K562 (cell line): ENCODE measurements at regions not wholly inside any gene's neighbourhood (a gene's known extent, or its start where the extent isn't known, plus 50 kb on each side); places are given as distances from the start of the nearest gene placed in this dataset.

Source experiments
- ATAC-seq: fragments of 200-7000 bp; cut with Tn5 transposase; 3 replicates; pipeline ENCODE4 v1.9.1; 2020; ENCODE audit warnings: moderate library complexity
- BruUV-seq: library from RNA; stranded (reverse); fragments of 400-500 nt; replicated peaks from 2 replicates; lab custom pipeline; 2021; lab: Mats Ljungman, UMichigan
- CTCF ChIA-PET: fragments of 300-600 bp; formaldehyde crosslinking; extraction: SDS; loops from one replicate; lab custom pipeline; 2021; ENCODE audit warnings: low intra/inter-chr PET ratio; lab: Yijun Ruan, JAX
- POLR2A ChIA-PET: fragments of 300-600, 350-650 bp; sonication (Branson Sonifier 250); formaldehyde crosslinking; extraction: SDS; loops from one replicate; lab custom pipeline; 2021; ENCODE audit warnings: antibody characterized with exemption, inconsistent platforms; lab: Yijun Ruan, JAX
- DNase-seq, 4 experiments: peaks; one replicate each; pipeline versions ENCODE4 v3.0.0 to v3.0.0-alpha.2; 2011 to 2018; ENCODE audit warnings: low spot score in 3 of 4, mixed read lengths in 3 of 4; ENCODE audit errors: extremely low read depth in 1 of 4
- FAIRE-seq: peaks from 2 replicates; lab custom pipeline; 2011; peaks lifted over from hg19 to GRCh38; lab: Jason Lieb, UNC
- H2AFZ ChIP-seq: 2 replicates; pipeline ENCODE4 v1.6.0; 2011; ENCODE audit warnings: low read depth, low read length, control low read depth, inconsistent platforms
- H3K27ac ChIP-seq: fragments of 200-600 bp; 3 replicates; pipeline ENCODE4 v1.8.0; 2011; ENCODE audit warnings: low read depth, mild to moderate bottlenecking, control low read depth, inconsistent platforms, low read length, moderate library complexity, mixed read lengths; ENCODE audit errors: extremely low read depth
- H3K27me3 ChIP-seq, 2 experiments: fragments of 300-600 bp in 1 of 2; 2 replicates in 1 of 2; 3 replicates in 1 of 2; pipeline versions ENCODE4 v1.6.0 to v1.8.0; 2011; ENCODE audit warnings: inconsistent platforms in 2 of 2, low read length in 2 of 2, mild to moderate bottlenecking in 1 of 2, mixed read lengths in 1 of 2, moderate library complexity in 1 of 2; ENCODE audit not compliant: control insufficient read depth in 2 of 2, insufficient read depth in 2 of 2
- H3K36me3 ChIP-seq: fragments of 300-600 bp; 3 replicates; pipeline ENCODE4 v1.8.0; 2011; ENCODE audit warnings: mild to moderate bottlenecking, low read length, inconsistent platforms; ENCODE audit not compliant: control insufficient read depth, insufficient read depth
- H3K4me1 ChIP-seq, 2 experiments: fragments of 200-600 bp in 1 of 2; replicated peaks in 1 of 2; 2 replicates in 1 of 2; 3 replicates in 1 of 2; pipeline versions ENCODE4 v1.5.1 to v1.8.0; 2011; ENCODE audit warnings: inconsistent platforms in 2 of 2, low read length in 2 of 2, mild to moderate bottlenecking in 1 of 2, mixed read lengths in 1 of 2, moderate library complexity in 1 of 2; ENCODE audit not compliant: control insufficient read depth in 2 of 2, insufficient read depth in 2 of 2
- H3K4me2 ChIP-seq: 2 replicates; pipeline ENCODE4 v1.6.1; 2011; ENCODE audit warnings: low read length, control low read depth, inconsistent platforms, mixed read lengths; ENCODE audit not compliant: insufficient read depth
- H3K4me3 ChIP-seq: fragments of 200-600 bp; sonication (generic), shearing (Covaris generic); 2 replicates; pipeline ENCODE4 v1.5.1; 2016; ENCODE audit warnings: control low read depth, inconsistent platforms
- H3K79me2 ChIP-seq: fragments of 200-600 bp; 3 replicates; pipeline ENCODE4 v1.8.0; 2011; ENCODE audit warnings: low read length, inconsistent platforms; ENCODE audit not compliant: control insufficient read depth, insufficient read depth
- H3K9ac ChIP-seq, 2 experiments: 2 replicates each; pipeline versions ENCODE4 v1.6.0 to v1.6.1; 2011; ENCODE audit warnings: low read depth in 2 of 2, low read length in 2 of 2, control low read depth in 1 of 2, inconsistent platforms in 1 of 2, mild to moderate bottlenecking in 1 of 2, mixed read lengths in 1 of 2; ENCODE audit not compliant: insufficient read depth in 1 of 2
- H3K9me1 ChIP-seq: one replicate; pipeline ENCODE4 v1.6.0; 2011; ENCODE audit warnings: inconsistent platforms, mild to moderate bottlenecking, low read length, moderate library complexity; ENCODE audit not compliant: control insufficient read depth, insufficient read depth
- H3K9me3 ChIP-seq: replicated peaks from 2 replicates; pipeline ENCODE4 v1.5.1; 2011; ENCODE audit warnings: low read depth, low read length, inconsistent platforms; ENCODE audit not compliant: control insufficient read depth, insufficient read depth
- H4K20me1 ChIP-seq: replicated peaks from 2 replicates; pipeline ENCODE4 v1.6.1; 2011; ENCODE audit warnings: low read length, inconsistent platforms, mixed read lengths; ENCODE audit not compliant: control insufficient read depth, insufficient read depth
- CBX8 ChIP-seq: fragments of 200-600 bp; sonication (generic); IDR thresholded peaks from 2 replicates; pipeline ENCODE4 v1.6.1; 2012; ENCODE audit warnings: borderline replicate concordance, mixed run types, low read depth, mild to moderate bottlenecking, moderate library complexity, mixed read lengths, low read length, control low read depth, inconsistent platforms; ENCODE audit not compliant: poor library complexity, severe bottlenecking; ENCODE audit errors: extremely low read depth
- FIP1L1 ChIP-seq: fragments of 200-400 bp; formaldehyde crosslinking; IDR thresholded peaks from 2 replicates; pipeline ENCODE4 v1.6.1; 2018; ENCODE audit warnings: mild to moderate bottlenecking, low read depth, low read length; ENCODE audit not compliant: poor library complexity, severe bottlenecking
- GTF2A2 ChIP-seq: IDR thresholded peaks from 2 replicates; pipeline ENCODE4 v1.6.1; 2016; ENCODE audit warnings: mild to moderate bottlenecking, missing genetic modification characterization, missing compliant biosample characterization
- NFE2 ChIP-seq: IDR thresholded peaks from 2 replicates; pipeline ENCODE4 v1.6.1; 2014; ENCODE audit warnings: antibody characterized with exemption, low read depth
- PML ChIP-seq: IDR thresholded peaks from 2 replicates; pipeline ENCODE4 v1.6.1; 2012; ENCODE audit warnings: low read length, inconsistent platforms
- ZFP1 ChIP-seq: fragments of 450-650 bp; formaldehyde crosslinking; IDR thresholded peaks from 2 replicates; pipeline ENCODE4 v1.4.0; 2020; ENCODE audit warnings: mild to moderate bottlenecking, mixed read lengths
- ZNF41 ChIP-seq: fragments of 250-450 bp; sonication (Bioruptor Pico); conservative IDR thresholded peaks from 2 replicates; pipeline ENCODE4 v1.4.0; 2020; ENCODE audit warnings: mild to moderate bottlenecking
- ZNF57 ChIP-seq: fragments of 450-650 bp; formaldehyde crosslinking; IDR thresholded peaks from 2 replicates; pipeline ENCODE4 v1.4.0; 2020; ENCODE audit warnings: mild to moderate bottlenecking, moderate library complexity
- whole genome bisulfite sequencing: fragments of 100-300 bp; shearing (Covaris generic); methylation state at CpG from one replicate; pipeline ENCODE4 v1.1.6; 2016; ENCODE audit warnings: low coverage, mixed read lengths; ENCODE audit not compliant: insufficient coverage; ENCODE audit errors: missing lambda C conversion rate; 5-methylcytosine and 5-hydroxymethylcytosine counted together
- in situ Hi-C: fragments of 300-500 bp; cut with MboI; formaldehyde crosslinking; loops from 4 replicates; pipeline ENCODE4 v1.15.0; 2018; ENCODE audit warnings: inconsistent platforms, mixed read lengths
- intact Hi-C: fragments of 100-400 bp; cut with micrococcal nuclease; formaldehyde crosslinking; loops from 2 replicates; pipeline ENCODE4 v1.14.2; 2022
- TF ChIP-seq, protein P1 (sequence below): sonication (generic); formaldehyde crosslinking; IDR thresholded peaks from 2 replicates; pipeline ENCODE4 v1.8.0; 2022; ENCODE audit warnings: mild to moderate bottlenecking, missing genetic modification reagents
- TF ChIP-seq, protein P2 (sequence below): IDR thresholded peaks from 2 replicates; pipeline ENCODE4 v1.6.1; 2016; ENCODE audit warnings: missing genetic modification characterization, missing compliant biosample characterization
- TF ChIP-seq, protein P3 (sequence below): fragments of 250-450 bp; sonication (Bioruptor Pico); IDR thresholded peaks from 2 replicates; pipeline ENCODE4 v1.8.0; 2021; ENCODE audit warnings: borderline replicate concordance, mild to moderate bottlenecking, moderate library complexity; ENCODE audit not compliant: poor library complexity, severe bottlenecking
- TF ChIP-seq, protein P4 (sequence below): fragments of 450-650 bp; IDR thresholded peaks from 2 replicates; pipeline ENCODE4 v1.6.1; 2017; ENCODE audit warnings: mild to moderate bottlenecking, moderate library complexity

- WGBS = 2% methylated on average over 6 of the region's 6 CpGs
- Histone ChIP-seq H3K4me2 (no peak overlapping the region), H3K4me3 (no peak overlapping the region), H3K27ac (no peak overlapping the region), H3K9me3 (no peaks in the 10 kb centered on the region), H3K79me2 (no peaks in the 10 kb centered on the region), H4K20me1 (no peaks in the 10 kb centered on the region), H3K27me3 (0 out of 5 replicates have a peak, but pooled peaks cover 0 to 5% of the 10 kb centered on the region in 2 experiments), H3K9ac (no peak overlapping the region)
- no peak for ATAC-seq
- CTCF ChIA-PET = no interaction called here
- POLR2A ChIA-PET = interaction anchor here (0.6 kb wide), 1 partner anchor 38 kb away, joined by 3 read pairs; no protein-coding TSS in a partner anchor
- intact Hi-C loops = no loop called here
- BruUV-seq = no TSS peak
- TF ChIP-seq, protein P1, sequence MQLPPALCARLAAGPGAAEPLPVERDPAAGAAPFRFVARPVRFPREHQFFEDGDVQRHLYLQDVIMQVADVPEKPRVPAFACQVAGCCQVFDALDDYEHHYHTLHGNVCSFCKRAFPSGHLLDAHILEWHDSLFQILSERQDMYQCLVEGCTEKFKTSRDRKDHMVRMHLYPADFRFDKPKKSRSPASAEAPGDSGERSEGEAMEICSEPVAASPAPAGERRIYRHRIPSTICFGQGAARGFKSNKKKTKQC = no peak
- TF ChIP-seq CBX8 (no peak), ZFP1 (CRISPR knock-in tag) (no peak), ZNF57 (CRISPR knock-in tag) (no peak), PML (no peak), ZNF41 (CRISPR knock-in tag) (no peak), FIP1L1 (no peak), NFE2 (no peak), GTF2A2 (tag) (no peak)
- TF ChIP-seq, protein P2, sequence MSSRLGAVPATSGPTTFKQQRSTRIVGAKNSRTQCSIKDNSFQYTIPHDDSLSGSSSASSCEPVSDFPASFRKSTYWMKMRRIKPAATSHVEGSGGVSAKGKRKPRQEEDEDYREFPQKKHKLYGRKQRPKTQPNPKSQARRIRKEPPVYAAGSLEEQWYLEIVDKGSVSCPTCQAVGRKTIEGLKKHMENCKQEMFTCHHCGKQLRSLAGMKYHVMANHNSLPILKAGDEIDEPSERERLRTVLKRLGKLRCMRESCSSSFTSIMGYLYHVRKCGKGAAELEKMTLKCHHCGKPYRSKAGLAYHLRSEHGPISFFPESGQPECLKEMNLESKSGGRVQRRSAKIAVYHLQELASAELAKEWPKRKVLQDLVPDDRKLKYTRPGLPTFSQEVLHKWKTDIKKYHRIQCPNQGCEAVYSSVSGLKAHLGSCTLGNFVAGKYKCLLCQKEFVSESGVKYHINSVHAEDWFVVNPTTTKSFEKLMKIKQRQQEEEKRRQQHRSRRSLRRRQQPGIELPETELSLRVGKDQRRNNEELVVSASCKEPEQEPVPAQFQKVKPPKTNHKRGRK (tag) = no peak
- TF ChIP-seq, protein P3, sequence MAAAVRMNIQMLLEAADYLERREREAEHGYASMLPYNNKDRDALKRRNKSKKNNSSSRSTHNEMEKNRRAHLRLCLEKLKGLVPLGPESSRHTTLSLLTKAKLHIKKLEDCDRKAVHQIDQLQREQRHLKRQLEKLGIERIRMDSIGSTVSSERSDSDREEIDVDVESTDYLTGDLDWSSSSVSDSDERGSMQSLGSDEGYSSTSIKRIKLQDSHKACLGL (CRISPR knock-in tag) = no peak
- TF ChIP-seq, protein P4, sequence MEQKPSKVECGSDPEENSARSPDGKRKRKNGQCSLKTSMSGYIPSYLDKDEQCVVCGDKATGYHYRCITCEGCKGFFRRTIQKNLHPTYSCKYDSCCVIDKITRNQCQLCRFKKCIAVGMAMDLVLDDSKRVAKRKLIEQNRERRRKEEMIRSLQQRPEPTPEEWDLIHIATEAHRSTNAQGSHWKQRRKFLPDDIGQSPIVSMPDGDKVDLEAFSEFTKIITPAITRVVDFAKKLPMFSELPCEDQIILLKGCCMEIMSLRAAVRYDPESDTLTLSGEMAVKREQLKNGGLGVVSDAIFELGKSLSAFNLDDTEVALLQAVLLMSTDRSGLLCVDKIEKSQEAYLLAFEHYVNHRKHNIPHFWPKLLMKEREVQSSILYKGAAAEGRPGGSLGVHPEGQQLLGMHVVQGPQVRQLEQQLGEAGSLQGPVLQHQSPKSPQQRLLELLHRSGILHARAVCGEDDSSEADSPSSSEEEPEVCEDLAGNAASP = no peak
- TF ChIP-seq, all 486 proteins: peak for 0
- Histone ChIP-seq H2AFZ (no peak overlapping the region), H3K36me3 (no peaks in the 10 kb centered on the region), H3K9me1 (no peaks in the 10 kb centered on the region), H3K4me1 (no peaks in the 10 kb centered on the region)
- DNase-seq (no peak), FAIRE-seq (no peak)
- in situ Hi-C loops = no loop called here
These were observed 955.1 kb upstream of the TMEM132C start for GRCh38 chr12:127311720-127312364.
